Endothelial cell of umbilical vein (primary cell): ENCODE measurements at regions not wholly inside any gene's neighbourhood (a gene's known extent, or its start where the extent isn't known, plus 50 kb on each side); places are given as distances from the start of the nearest gene placed in this dataset.

Experiments
- EZH2 ChIP-seq: IDR thresholded peaks from 2 replicates; pipeline ENCODE4 v1.6.1; 2012; ENCODE audit warnings: borderline replicate concordance, low read depth, mild to moderate bottlenecking, moderate library complexity, low read length, inconsistent platforms; ENCODE audit not compliant: severe bottlenecking
- GATA2 ChIP-seq: IDR thresholded peaks from 2 replicates; pipeline ENCODE4 v1.7.0; 2011; ENCODE audit warnings: low read depth, mild to moderate bottlenecking, moderate library complexity, mixed read lengths, low read length; ENCODE audit not compliant: insufficient read length, insufficient read depth
- MYC ChIP-seq: IDR thresholded peaks from one replicate; pipeline ENCODE4 v1.6.1; 2011; ENCODE audit warnings: mild to moderate bottlenecking, low read depth, low read length
- POLR2A ChIP-seq: IDR thresholded peaks from 2 replicates; pipeline ENCODE4 v1.6.1; 2012; ENCODE audit warnings: low read depth, mild to moderate bottlenecking, control low read depth, low read length
- TF ChIP-seq, protein P1 (sequence below), 2 donors: IDR thresholded peaks; 1 replicate in 1 of 2; 2 replicates in 1 of 2; pipeline ENCODE4 v1.5.1; 2011; ENCODE audit warnings: low read length in 2 of 2, mild to moderate bottlenecking in 2 of 2, moderate library complexity in 2 of 2, control low read depth in 1 of 2, inconsistent platforms in 1 of 2, low read depth in 1 of 2; ENCODE audit not compliant: insufficient read depth in 1 of 2; ENCODE audit errors: extremely low read depth in 1 of 2
- TF ChIP-seq, protein P2 (sequence below): IDR thresholded peaks from 2 replicates; pipeline ENCODE4 v1.6.1; 2011; ENCODE audit not compliant: insufficient read depth, insufficient read length

DNA sequence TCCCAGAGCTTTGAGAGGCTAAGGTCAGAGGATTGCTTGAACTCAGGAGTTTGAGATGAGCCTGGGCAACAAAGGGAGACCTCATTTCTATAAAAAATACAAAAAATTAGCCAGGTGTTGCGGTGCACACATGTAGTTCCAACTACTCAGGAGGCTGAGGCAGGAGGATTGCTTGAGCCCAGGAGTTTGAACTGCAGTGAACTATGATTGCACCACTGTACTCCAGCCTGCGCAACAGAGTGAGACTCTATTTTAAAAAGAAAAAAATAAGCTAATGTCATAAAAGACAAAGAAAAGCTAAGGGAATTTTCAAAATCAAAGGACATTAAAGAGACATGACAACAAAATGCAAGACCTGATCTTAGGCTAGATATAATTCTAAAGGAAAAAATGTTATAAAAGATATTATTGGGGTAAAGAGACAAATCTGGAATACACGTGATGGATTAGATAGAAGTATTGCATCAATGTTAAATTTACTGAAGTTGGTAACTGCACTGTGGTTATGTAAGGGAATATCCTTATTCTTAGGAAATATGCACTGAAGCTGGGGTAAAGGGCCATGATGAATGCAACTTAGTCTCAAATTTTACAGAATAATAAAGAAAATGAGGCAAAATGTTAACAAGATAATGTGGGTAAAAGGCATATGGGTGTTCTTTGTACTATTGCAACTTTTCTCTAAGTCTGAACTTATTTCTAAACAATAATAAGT lies 75.2 kb downstream of the SPRY1 start:
- TF ChIP-seq POLR2A: no peak
- TF ChIP-seq, protein P1, sequence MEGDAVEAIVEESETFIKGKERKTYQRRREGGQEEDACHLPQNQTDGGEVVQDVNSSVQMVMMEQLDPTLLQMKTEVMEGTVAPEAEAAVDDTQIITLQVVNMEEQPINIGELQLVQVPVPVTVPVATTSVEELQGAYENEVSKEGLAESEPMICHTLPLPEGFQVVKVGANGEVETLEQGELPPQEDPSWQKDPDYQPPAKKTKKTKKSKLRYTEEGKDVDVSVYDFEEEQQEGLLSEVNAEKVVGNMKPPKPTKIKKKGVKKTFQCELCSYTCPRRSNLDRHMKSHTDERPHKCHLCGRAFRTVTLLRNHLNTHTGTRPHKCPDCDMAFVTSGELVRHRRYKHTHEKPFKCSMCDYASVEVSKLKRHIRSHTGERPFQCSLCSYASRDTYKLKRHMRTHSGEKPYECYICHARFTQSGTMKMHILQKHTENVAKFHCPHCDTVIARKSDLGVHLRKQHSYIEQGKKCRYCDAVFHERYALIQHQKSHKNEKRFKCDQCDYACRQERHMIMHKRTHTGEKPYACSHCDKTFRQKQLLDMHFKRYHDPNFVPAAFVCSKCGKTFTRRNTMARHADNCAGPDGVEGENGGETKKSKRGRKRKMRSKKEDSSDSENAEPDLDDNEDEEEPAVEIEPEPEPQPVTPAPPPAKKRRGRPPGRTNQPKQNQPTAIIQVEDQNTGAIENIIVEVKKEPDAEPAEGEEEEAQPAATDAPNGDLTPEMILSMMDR (IDR thresholded peaks at IDR 0.05; ENCODE audit: extremely low read depth in 1 of 2, insufficient read depth in 1 of 2, low read depth in 1 of 2, low read length in 2 of 2): no peak
- no peak for TF ChIP-seq EZH2
- TF ChIP-seq, protein P2, sequence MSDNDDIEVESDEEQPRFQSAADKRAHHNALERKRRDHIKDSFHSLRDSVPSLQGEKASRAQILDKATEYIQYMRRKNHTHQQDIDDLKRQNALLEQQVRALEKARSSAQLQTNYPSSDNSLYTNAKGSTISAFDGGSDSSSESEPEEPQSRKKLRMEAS: no peak
- no peak for TF ChIP-seq MYC
- TF ChIP-seq GATA2: no peak
